ENCODE measurements at regions not wholly inside any gene's neighbourhood (a gene's known extent, or its start where the extent isn't known, plus 50 kb on each side); places are given as distances from the start of the nearest gene placed in this dataset.

DNA sequence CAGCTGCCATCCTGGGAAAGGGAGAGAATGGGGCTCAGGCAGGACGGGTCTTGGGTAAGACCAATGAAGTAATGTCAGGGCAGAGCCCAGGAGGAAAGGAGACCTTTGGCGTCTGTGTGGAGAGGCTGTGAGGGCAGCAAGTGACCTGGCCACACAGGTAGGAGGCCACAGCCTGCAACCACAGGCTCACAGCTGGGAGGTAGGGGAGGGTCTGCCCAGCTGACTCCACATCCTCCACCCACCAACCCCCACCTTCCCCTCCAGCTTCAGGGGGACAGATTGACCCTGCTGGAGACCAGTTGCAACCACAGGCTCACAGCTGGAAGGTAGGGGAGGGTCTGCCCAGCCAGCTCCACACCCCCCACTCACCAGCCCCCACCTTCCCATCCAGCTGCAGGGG lies 262.2 kb upstream of the TCERG1L start:
- H3K27ac Mint-ChIP-seq = no peak overlapping the region

DNA sequence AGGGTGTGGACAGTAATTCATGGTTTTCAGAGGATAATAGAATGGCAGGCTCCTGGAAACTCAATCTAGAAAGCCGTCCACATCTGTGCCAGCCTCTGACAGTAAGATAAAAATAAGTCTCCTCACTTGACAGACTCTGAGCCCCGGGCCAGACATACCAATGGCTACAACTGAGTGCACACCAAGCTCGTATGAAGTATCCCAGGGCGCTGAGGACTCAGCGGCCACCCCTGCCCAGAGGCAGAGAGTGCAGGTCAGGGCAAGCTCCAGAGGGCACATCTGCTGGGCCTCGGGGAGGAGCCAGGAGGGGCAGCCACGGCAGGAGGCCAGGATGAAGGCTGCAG lies 262.8 kb upstream of the TCERG1L start:
- Mint-ChIP-seq H3K27ac (no peak overlapping the region), H3K4me1 (ENCODE audit: low read depth) (no peaks in the 10 kb centered on the region), H3K9me3 (peaks cover 69% of the 10 kb centered on the region), H3K36me3 (ENCODE audit: low read depth) (no peaks in the 10 kb centered on the region), H3K27me3 (ENCODE audit: insufficient read depth) (no peaks in the 10 kb centered on the region), H3K4me3 (no peak overlapping the region)
- no peak for DNase-seq
- TF ChIP-seq, protein P1, sequence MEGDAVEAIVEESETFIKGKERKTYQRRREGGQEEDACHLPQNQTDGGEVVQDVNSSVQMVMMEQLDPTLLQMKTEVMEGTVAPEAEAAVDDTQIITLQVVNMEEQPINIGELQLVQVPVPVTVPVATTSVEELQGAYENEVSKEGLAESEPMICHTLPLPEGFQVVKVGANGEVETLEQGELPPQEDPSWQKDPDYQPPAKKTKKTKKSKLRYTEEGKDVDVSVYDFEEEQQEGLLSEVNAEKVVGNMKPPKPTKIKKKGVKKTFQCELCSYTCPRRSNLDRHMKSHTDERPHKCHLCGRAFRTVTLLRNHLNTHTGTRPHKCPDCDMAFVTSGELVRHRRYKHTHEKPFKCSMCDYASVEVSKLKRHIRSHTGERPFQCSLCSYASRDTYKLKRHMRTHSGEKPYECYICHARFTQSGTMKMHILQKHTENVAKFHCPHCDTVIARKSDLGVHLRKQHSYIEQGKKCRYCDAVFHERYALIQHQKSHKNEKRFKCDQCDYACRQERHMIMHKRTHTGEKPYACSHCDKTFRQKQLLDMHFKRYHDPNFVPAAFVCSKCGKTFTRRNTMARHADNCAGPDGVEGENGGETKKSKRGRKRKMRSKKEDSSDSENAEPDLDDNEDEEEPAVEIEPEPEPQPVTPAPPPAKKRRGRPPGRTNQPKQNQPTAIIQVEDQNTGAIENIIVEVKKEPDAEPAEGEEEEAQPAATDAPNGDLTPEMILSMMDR (IDR thresholded peaks at IDR 0.05) = no peak

More for the DNA sequence above, 262.2 kb upstream of the TCERG1L start:
- peaks cover 68% of the 10 kb centered on the region for H3K9me3 Mint-ChIP-seq
- H3K36me3 Mint-ChIP-seq (ENCODE audit: low read depth) = no peaks in the 10 kb centered on the region
- no peak overlapping the region for H3K4me3 Mint-ChIP-seq
- no peak for DNase-seq
- TF ChIP-seq, protein P1 (IDR thresholded peaks at IDR 0.05) = no peak
- H3K4me1 Mint-ChIP-seq (ENCODE audit: low read depth) = no peaks in the 10 kb centered on the region
- no peaks in the 10 kb centered on the region for H3K27me3 Mint-ChIP-seq (ENCODE audit: insufficient read depth)

DNA sequence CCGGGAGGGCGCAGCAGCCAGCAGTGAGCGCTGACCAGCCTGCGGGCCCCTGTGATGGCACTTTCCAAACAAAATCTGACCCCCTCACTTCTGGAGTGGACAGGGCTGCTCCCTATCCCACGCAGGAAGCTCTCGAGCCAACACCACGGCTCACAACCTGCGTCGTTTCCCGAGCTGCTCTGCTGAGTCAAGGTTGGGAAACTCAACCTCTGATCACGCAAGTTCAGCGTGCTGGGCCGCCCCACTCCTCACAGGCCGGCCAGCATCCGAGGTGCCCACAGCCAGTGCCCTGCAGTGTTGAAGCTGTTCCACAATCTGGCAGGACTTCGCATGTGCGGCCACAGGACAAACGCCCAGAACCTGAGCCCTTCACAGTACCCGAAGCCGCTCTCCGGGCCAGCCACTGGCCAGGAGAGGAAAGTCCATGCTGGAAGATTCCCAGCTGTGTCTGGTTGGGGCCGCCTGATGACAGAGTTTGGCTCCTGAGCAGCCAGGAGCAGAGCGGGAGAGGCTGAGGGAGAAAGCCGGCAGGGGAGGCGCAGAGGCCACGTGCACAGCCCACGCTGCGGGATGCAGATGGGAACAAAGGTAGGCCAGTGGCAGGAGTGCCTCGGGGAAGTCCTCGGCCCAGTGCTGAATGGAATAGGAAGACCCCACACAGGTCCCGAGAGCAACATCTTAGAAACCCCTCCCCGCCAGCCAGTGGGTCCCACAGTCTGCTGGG lies 263.3 kb upstream of the TCERG1L start:
- Mint-ChIP-seq H3K4me3 (no peak overlapping the region), H3K27me3 (ENCODE audit: insufficient read depth) (no peaks in the 10 kb centered on the region), H3K9me3 (peaks cover 69% of the 10 kb centered on the region), H3K4me1 (ENCODE audit: low read depth) (no peaks in the 10 kb centered on the region), H3K27ac (no peak overlapping the region), H3K36me3 (ENCODE audit: low read depth) (no peaks in the 10 kb centered on the region)
- no peak for DNase-seq
- TF ChIP-seq, protein P1 (IDR thresholded peaks at IDR 0.05) = no peak

DNA sequence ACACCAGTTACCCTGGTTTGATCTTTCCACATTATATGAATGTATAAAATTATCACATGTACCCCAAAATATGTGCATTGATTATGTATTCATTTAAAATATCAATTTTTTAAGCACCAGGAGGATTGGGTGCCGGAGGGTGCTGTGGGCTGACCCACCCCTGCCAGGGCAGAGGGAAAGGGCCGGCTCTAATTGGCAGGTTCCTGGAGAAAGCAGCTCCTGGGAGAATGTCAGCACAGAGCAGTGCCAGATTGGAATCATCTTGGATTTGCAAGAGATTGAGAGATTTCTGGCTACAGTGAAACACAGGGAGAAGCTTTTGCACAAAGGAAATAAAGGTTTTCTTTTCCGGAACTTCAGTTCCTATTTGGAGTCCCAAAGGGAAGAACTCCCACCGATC lies 264.4 kb upstream of the TCERG1L start:
- no peaks in the 10 kb centered on the region for H3K36me3 Mint-ChIP-seq (ENCODE audit: low read depth)
- no peak overlapping the region for H3K4me3 Mint-ChIP-seq
- no peaks in the 10 kb centered on the region for H3K4me1 Mint-ChIP-seq (ENCODE audit: low read depth)
- no peak overlapping the region for H3K27ac Mint-ChIP-seq
- H3K27me3 Mint-ChIP-seq (ENCODE audit: insufficient read depth) = no peaks in the 10 kb centered on the region
- H3K9me3 Mint-ChIP-seq = peaks cover 75% of the 10 kb centered on the region
- TF ChIP-seq, protein P1 (IDR thresholded peaks at IDR 0.05) = no peak
- DNase-seq = no peak

DNA sequence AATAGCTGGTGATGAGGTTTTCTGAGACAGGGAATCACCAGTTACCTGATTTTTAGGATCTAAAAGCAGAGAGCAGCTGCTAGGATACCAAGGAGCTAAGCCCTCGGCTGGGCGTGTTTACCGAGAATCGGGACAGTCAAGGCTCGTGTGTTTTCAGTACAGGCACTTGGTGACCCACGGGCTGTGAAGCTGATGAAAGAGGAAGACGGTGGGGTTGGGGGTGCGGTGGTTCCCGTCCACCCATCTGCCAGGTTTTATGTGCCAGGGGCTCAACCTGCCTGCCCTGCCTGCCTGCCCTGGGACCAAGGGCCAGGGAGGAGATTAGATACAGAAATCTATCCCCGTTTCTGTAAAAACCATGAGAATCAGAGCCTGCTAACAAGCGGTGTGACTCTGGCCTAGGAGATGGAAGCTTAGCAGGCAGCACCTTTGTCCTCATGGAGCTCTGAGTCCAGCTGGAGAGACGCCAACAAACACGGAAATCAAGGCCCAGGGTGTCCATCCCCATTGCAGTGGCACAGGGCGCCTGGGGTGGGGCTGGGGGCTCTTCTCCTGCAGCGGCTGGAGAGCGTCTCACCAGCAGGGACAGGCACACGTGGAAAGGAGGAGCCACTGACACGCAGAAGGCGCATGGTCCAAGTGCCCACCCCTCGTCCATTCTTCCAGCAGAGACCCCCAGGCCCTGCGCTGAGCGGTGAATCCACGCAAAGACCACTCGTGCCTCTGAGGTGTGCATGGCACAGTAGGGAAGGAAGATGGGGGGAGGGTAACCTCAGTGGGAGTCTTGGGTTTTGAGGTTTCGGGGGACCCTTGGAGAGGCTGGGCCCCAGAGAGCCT lies 265.0 kb upstream of the TCERG1L start:
- no peaks in the 10 kb centered on the region for H3K27me3 Mint-ChIP-seq (ENCODE audit: insufficient read depth)
- H3K4me3 Mint-ChIP-seq = no peak overlapping the region
- DNase-seq = no peak
- H3K36me3 Mint-ChIP-seq (ENCODE audit: low read depth) = no peaks in the 10 kb centered on the region
- TF ChIP-seq, protein P1 (IDR thresholded peaks at IDR 0.05) = no peak
- H3K9me3 Mint-ChIP-seq = peaks cover 71% of the 10 kb centered on the region
- no peak overlapping the region for H3K27ac Mint-ChIP-seq
- no peaks in the 10 kb centered on the region for H3K4me1 Mint-ChIP-seq (ENCODE audit: low read depth)
